ENCODE measurements at regions not wholly inside any gene's neighbourhood (a gene's known extent, or its start where the extent isn't known, plus 50 kb on each side); places are given as distances from the start of the nearest gene placed in this dataset.

- in situ Hi-C loops (cut with MboI; ENCODE audit: low sequenced_read_pairs) = loop anchor here (10.0 kb wide), 1 partner anchor 192 kb away; no protein-coding TSS in a partner anchor
- Histone ChIP-seq H2BK15ac (ENCODE audit: low read depth, low read length) (no peak overlapping the region), H3K4me1 (ENCODE audit: control insufficient read depth, insufficient read depth, low read length) (peaks cover 6% of the 10 kb centered on the region; the same call in 1 of the 2 replicates), H2BK120ac (ENCODE audit: low read depth, low read length) (no peak overlapping the region), H3K9ac (ENCODE audit: low read depth, low read length) (no peak overlapping the region), H2AK5ac (ENCODE audit: low read depth, low read length) (no peak overlapping the region), H4K5ac (ENCODE audit: low read depth, low read length) (no peak overlapping the region), H4K8ac (ENCODE audit: low read depth in 2 of 2, low read length in 2 of 2) (no peak overlapping the region), H2BK20ac (ENCODE audit: low read depth, low read length) (no peak overlapping the region), H3K36me3 (ENCODE audit: control insufficient read depth, insufficient read depth, low read length) (no peaks in the 10 kb centered on the region), H2AK9ac (replicated peaks; ENCODE audit: low read depth, low read length, poor library complexity) (no peak overlapping the region), H4K20me1 (ENCODE audit: insufficient read depth, low read length) (no peaks in the 10 kb centered on the region), H2AFZ (replicated peaks; ENCODE audit: low read length, poor library complexity) (no peak overlapping the region), H3K27me3 (ENCODE audit: control insufficient read depth, insufficient read depth, low read length) (no peaks in the 10 kb centered on the region; the same call in 1 of the 2 replicates), H3K18ac (ENCODE audit: low read depth, low read length) (no peak overlapping the region), H3K9me3 (ENCODE audit: control insufficient read depth, insufficient read depth, low read length) (no peaks in the 10 kb centered on the region), H3K79me1 (ENCODE audit: low read depth in 1 of 2, low read length in 2 of 2) (no peaks in the 10 kb centered on the region), H3K4me2 (ENCODE audit: low read depth, low read length) (no peak overlapping the region), H3K4me3 (ENCODE audit: insufficient read depth, low read depth, low read length) (no peak overlapping the region), H3K56ac (ENCODE audit: extremely low read depth, insufficient read depth, low read length) (no peak overlapping the region), H2BK5ac (ENCODE audit: low read depth, low read length, poor library complexity, severe bottlenecking) (no peak overlapping the region), H3K4ac (ENCODE audit: low read depth, low read length) (no peak overlapping the region), H3K23ac (ENCODE audit: low read depth, low read length) (no peak overlapping the region), H3K14ac (replicated peaks; ENCODE audit: low read depth, low read length) (no peak overlapping the region), H3K27ac (ENCODE audit: insufficient read depth, low read length) (no peak overlapping the region), H4K91ac (ENCODE audit: insufficient read depth, low read depth, low read length) (no peak overlapping the region), H3K9me1 (ENCODE audit: insufficient read depth, low read length) (no peaks in the 10 kb centered on the region)
- ChIA-PET POLR2A (ENCODE audit: unreplicated experiment) (no interaction called here), CTCF (no interaction called here)
- dilution Hi-C loops (cut with HindIII; ENCODE audit: low sequenced_read_pairs, unreplicated experiment) = no loop called here
- DNase-seq (no peak), ATAC-seq (ENCODE audit: low read depth) (no peak)
- no TSS peak for BruUV-seq (replicated peaks)
- TF ChIP-seq CHD1 (IDR thresholded peaks at IDR 0.05; ENCODE audit: low read depth, low read length) = no peak
- TF ChIP-seq CTCF (conservative IDR thresholded peaks at IDR 0.05; ENCODE audit: low read depth, low read length) = no peak
- TF ChIP-seq CEBPB (IDR thresholded peaks at IDR 0.05; ENCODE audit: low read depth, low read length) = no peak
- no peak for TF ChIP-seq RFX5 (IDR thresholded peaks at IDR 0.05; ENCODE audit: low read depth, low read length)
- no peak for TF ChIP-seq USF2 (IDR thresholded peaks at IDR 0.05; ENCODE audit: low read depth, low read length)
- no peak for TF ChIP-seq MXI1 (IDR thresholded peaks at IDR 0.05; ENCODE audit: borderline replicate concordance, low read depth, low read length)
- TF ChIP-seq POLR2A (IDR thresholded peaks at IDR 0.05; ENCODE audit: low read depth, low read length) = no peak
- no peak for TF ChIP-seq FOS (IDR thresholded peaks at IDR 0.05; ENCODE audit: low read depth, low read length)
- no peak for TF ChIP-seq MAFK (IDR thresholded peaks at IDR 0.05; ENCODE audit: low read depth, low read length)
- no peak for TF ChIP-seq MAZ (IDR thresholded peaks at IDR 0.05; ENCODE audit: borderline replicate concordance, low read depth, low read length)
- intact Hi-C loops (cut with micrococcal nuclease) = no loop called here
- WGBS, 2 experiments (ENCODE audit: extremely low coverage in 2 of 2, insufficient read length in 1 of 2) = no CpG with 5 or more reads among the region's 2 CpGs
These were observed 132.9 kb downstream of the RAP2A start for GRCh38 chr13:97566907-97567306.
